Left lung (tissue), 4 donors: ENCODE measurements at regions not wholly inside any gene's neighbourhood (a gene's known extent, or its start where the extent isn't known, plus 50 kb on each side); places are given as distances from the start of the nearest gene placed in this dataset.
"Not testable (repeated sequence)": the region's sequence is repeated elsewhere in the genome, so short reads cannot be mapped to it uniquely, and the experiment has no call there.

ENCODE experiments used
- ATAC-seq: fragments of 200-7000 bp; cut with Tn5 transposase; one replicate; pipeline ENCODE4 v1.9.1; 2020; ENCODE audit warnings: moderate library complexity
- DNase-seq, 4 donors: peaks; one replicate each; pipeline ENCODE4 v3.0.0-alpha.2; 2013 to 2020
- H3K27ac ChIP-seq, 2 donors: fragments of 200-600 bp; sonication (generic) in 1 of 2; one replicate each; pipeline versions ENCODE4 v1.5.0 to v1.8.0; 2020 to 2021
- H3K27me3 ChIP-seq, 2 donors: fragments of 200-600 bp; sonication (generic) in 1 of 2; one replicate each; pipeline versions ENCODE4 v1.5.0 to v1.8.0; 2020 to 2021
- H3K36me3 ChIP-seq, 2 donors: fragments of 200-600 bp; sonication (generic) in 1 of 2; one replicate each; pipeline versions ENCODE4 v1.5.0 to v1.8.0; 2020 to 2021
- H3K4me1 ChIP-seq, 2 donors: fragments of 200-600 bp; one replicate each; pipeline ENCODE4 v1.8.0; 2021
- H3K4me3 ChIP-seq, 2 donors: fragments of 200-600 bp; sonication (generic) in 1 of 2; one replicate each; pipeline versions ENCODE4 v1.5.0 to v1.8.0; 2020 to 2021; ENCODE audit warnings: mild to moderate bottlenecking in 1 of 2
- H3K9me3 ChIP-seq, 2 donors: fragments of 200-600 bp; sonication (generic) in 1 of 2; one replicate each; pipeline versions ENCODE4 v1.5.0 to v1.8.0; 2020 to 2021
- intact Hi-C, 2 donors: fragments of 100-400 bp; cut with DNase I; formaldehyde crosslinking; loops; one replicate each; pipeline versions ENCODE4 v1.11.2 to v1.14.2; 2022
- TF ChIP-seq, protein P1 (sequence below), 2 donors: fragments of 200-600 bp; sonication (generic) in 1 of 2; IDR thresholded peaks; one replicate each; pipeline versions ENCODE4 v1.5.0 to v1.8.0; 2021; ENCODE audit warnings: antibody characterized with exemption in 2 of 2
- donor health status: DM: no; HTN: yes; CAD: no.
- donor health status: DM: no; HTN: no; CAD: no.

DNA sequence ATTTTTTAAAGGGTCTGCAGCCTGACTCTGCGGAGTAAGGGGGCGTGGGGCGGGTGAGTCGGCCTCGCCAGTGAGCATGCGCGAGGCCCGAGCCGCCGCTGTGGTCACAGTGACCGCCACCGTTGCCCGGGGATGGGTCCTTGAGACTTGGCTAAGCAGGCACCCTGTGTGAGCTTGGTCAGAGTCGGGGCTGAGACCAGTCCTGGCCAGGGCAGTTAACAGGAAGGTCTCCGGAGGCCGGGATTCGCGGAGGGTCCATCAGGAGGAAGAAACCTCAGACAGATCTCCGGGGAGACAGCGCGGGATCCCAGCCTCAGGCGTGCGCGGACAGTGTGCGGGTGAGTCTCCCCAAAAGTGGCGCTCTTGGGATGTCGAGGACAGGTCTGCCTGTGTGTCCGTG lies 1384.4 kb upstream of the PCDH10 start:
- H3K4me1 ChIP-seq = no peaks in the 10 kb centered on the region
- H3K4me3 ChIP-seq = no peak overlapping the region
- TF ChIP-seq, protein P1, sequence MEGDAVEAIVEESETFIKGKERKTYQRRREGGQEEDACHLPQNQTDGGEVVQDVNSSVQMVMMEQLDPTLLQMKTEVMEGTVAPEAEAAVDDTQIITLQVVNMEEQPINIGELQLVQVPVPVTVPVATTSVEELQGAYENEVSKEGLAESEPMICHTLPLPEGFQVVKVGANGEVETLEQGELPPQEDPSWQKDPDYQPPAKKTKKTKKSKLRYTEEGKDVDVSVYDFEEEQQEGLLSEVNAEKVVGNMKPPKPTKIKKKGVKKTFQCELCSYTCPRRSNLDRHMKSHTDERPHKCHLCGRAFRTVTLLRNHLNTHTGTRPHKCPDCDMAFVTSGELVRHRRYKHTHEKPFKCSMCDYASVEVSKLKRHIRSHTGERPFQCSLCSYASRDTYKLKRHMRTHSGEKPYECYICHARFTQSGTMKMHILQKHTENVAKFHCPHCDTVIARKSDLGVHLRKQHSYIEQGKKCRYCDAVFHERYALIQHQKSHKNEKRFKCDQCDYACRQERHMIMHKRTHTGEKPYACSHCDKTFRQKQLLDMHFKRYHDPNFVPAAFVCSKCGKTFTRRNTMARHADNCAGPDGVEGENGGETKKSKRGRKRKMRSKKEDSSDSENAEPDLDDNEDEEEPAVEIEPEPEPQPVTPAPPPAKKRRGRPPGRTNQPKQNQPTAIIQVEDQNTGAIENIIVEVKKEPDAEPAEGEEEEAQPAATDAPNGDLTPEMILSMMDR (IDR thresholded peaks at IDR 0.05) = no peak
- no peaks in the 10 kb centered on the region for H3K27me3 ChIP-seq
- H3K36me3 ChIP-seq = no peaks in the 10 kb centered on the region
- H3K27ac ChIP-seq = no peak overlapping the region
- intact Hi-C loops = no loop called here
- H3K9me3 ChIP-seq = no peaks in the 10 kb centered on the region
- no peak for ATAC-seq
- DNase-seq = peak in 1 of 4 donors; percentile 69

DNA sequence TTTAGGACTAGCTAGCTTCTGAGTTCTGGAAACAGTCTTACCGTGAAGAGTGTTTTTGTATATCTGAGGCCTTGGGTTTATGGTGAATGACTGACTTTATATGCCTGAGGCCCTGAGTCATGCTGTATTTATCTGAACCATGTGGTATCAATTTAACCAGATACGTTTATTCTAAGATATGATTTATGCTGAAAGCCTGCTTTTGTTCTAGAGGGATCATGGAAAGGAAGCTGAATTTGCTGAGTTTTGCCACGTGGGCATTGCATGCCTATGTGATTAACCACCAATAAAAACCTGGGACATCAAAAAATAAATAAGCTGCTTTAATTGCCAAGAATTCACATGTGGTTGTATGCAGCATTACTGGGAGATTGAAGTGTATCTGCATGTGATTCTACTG lies 1374.7 kb upstream of the PCDH10 start:
- H3K9me3 ChIP-seq, H3K27me3 ChIP-seq, H3K27ac ChIP-seq, H3K4me1 ChIP-seq, H3K4me3 ChIP-seq, intact Hi-C loops, DNase-seq, ATAC-seq, H3K36me3 ChIP-seq: not testable (repeated sequence)

DNA sequence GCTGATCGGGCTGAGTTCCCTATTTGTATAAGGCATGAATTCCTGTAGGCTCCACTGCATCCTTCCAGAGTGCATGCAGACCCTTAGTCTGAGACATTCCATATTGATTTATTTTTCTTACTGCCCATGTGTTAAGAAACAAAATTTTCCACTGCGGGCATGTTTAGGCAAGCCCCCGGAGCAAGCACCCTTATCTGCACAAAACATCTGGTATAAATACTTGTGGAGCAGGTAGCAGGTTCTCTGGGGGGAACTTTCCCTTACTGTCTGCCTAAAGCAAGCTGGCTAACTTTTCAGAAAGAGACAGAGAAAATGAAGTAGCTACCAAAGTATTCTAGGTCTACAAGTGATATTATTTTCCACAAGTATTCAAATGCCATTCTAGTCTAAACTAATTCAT lies 1338.5 kb upstream of the PCDH10 start:
- H3K27me3 ChIP-seq, H3K4me3 ChIP-seq, H3K4me1 ChIP-seq, ATAC-seq, H3K36me3 ChIP-seq, H3K27ac ChIP-seq, intact Hi-C loops, DNase-seq: not testable (repeated sequence)
- peaks cover 0 to 13% of the 10 kb centered on the region in 2 donors for H3K9me3 ChIP-seq
